ENCODE measurements at regions not wholly inside any gene's neighbourhood (a gene's known extent, or its start where the extent isn't known, plus 50 kb on each side); places are given as distances from the start of the nearest gene placed in this dataset.
"Not testable (repeated sequence)": the region's sequence is repeated elsewhere in the genome, so short reads cannot be mapped to it uniquely, and the experiment has no call there.

DNA sequence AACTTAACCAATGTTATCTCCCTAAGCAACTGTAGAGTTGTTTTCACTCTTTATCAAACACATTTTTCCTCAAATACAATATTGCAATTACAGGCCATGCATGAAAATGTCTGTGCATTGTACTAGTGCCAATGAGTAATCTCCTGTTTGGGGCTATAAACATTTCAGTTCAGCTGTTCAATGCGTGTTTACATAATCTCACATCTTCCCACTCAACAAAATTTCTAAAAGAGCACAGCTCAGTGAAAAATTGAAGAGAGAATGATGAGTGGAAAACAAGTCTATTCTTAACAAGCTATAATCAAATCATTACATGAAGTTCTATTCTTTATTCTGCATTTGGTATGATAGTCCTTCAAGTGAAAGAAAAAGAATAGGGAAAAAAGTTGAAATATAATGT lies 780.5 kb upstream of the CDH9 start:
- no peak for DNase-seq

DNA sequence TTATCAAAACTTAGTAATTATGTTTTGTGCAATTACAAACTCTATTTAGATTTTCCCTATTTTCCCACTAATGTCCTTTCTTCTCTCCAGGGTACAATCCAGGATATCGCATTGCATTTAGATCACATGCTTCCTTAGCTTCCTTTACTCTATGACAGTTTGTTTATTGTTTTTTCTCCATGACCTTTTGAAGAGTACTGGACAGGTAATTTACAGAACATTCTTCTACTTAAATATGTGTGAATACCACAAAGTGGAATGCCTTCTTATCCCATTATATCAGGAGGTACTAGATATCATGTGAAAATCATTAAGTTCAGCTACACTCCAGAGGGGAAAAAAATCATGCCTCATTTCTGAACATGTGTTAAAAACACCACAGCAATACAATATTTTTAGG lies 776.6 kb upstream of the CDH9 start:
- DNase-seq: no peak

DNA sequence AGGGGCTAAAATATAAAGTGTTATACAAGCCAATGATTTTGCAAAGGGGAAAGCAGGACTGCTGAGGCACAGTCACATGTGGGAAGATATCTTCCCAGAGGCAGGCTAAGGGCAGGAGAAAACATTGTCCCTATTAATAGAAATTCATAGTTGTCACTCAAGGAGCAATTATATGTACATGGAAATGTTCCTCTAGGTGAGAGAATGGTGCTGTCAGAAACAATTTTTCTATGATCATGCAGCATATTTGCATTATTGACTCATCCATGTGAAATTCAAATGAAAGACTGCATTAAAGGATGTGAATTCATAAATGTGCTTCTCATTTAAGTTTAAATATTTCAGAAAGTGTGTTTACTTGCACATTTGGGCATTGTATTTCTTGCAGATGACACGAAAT lies 775.9 kb upstream of the CDH9 start:
- DNase-seq: no peak

GRCh38 chr5:27810458-27810857 lies 772.1 kb upstream of the CDH9 start:
- DNase-seq: no peak

DNA sequence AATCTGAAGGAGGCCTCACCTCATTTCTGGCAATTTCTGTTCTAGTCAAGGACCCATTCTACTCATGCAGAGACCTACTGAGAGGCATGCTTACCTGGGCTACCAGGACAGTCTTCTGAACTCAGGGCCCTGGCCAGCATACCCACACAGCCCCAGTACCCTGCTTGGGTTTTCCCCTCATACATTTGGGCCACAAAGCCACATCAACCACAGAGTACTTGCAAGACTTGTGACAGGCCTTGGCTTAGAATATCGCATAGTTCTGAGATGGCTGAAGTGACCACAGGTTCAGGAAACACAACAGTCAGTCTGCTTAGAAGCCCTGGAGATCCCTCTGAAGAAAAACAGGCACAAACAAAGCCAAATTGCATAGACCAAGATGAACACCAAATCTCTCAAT lies 758.8 kb upstream of the CDH9 start:
- no peak for DNase-seq

DNA sequence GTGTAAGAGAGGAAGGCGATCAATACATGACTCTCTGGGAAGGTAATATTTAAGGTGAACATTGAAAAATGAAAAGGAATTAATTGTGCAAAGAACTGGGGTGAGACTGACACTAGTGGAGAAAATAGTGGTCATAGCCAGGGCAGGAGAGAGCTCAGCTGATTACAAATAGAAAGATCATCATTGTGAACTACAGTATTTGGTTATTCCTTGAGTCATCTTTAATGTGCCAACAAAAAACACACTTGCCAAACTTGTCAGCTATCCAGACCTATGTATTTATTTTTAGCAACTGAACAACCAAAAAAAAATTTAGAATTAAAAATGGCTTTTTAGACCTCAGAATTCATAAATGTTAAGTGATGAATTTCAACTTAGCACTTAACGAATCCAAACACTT lies 749.8 kb upstream of the CDH9 start:
- no peak for DNase-seq

DNA sequence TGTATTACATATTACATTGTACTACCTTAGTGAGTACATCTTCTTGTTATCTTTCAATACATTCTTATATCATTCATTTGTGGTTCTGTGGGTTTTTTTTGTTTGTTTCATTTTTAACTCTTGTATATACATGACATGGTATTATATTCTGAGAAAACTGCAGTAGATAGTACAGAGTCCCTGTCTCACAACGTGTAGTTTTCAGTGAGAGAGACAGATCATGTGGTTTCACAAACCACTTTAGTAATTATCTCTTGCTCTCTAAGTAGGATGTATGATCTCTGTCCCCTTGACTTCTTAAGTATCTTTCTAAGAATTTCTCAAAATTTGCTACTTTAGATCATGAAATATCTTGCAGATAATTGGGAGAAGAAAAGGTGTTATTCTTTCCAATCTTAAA lies 745.9 kb upstream of the CDH9 start:
- no peak for DNase-seq

DNA sequence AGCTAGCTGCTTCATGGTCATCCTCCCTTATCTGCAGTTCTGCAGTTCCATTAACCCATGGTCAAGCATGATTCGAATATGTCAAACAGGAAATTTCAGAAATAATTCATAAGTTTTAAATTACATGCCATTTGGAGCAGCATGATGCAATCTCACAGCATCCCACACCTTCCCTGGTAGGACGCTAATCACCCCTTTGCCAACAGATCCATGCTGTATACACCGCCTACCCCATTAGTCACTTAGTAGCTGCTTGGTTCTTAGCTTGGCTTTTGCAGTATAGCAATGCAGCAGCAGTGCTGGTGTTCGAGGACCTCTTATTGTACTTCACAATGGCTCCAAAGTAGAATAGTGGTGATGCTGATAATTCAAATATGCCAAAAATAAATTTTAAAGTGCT lies 739.7 kb upstream of the CDH9 start:
- DNase-seq: no peak

- DNase-seq: no peak
Measured at GRCh38 chr5:27773636-27774035, 735.2 kb upstream of the CDH9 start.

DNA sequence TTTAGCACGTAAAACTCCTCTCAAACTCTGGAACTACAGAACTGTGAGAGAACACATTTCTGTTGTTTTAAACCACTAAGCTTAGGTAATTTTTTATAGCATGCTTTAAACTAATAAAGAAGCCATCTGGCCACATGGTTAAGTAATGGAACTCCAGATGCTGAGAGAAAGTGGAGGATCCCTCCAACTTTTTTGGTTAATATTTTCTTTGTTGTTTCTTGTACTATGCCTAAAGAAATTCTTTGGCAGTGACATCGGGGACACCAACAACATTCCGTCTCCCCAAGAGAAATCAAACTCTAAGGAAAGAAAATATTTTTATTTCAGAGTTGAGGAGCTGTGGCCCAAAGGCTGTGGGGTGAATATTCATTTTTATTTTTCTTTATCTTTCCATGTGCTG lies 734.8 kb upstream of the CDH9 start:
- DNase-seq: no peak

DNA sequence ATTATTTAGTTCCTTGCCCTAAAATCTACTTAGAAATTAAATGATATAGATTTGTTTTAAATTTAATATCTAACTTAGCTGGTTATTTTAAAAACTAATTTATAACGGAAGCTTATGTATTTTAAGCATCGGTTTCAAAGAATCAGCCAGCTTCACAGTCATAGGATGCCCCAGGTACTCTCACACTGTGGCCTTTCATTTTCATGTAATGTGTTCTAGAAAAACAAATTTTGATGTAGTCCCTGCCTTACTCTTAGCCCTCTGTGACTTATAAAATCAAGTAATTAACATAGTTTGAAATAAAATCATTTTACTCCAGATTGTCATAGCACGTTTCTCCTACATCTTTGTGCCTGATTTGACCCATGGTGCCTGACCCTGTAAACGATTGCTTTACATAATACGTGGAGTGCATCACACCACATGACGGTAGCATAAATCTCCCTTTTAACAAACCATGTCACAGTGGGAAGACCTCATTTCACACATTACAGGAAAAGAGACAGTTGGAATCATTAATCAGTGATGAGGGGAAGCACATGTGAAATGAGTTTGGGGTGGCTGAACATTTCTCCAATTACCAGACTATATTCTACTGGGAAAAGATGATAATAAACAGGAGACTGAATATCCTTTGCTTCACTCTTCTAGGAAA lies 731.5 kb upstream of the CDH9 start:
- no peak for DNase-seq

DNA sequence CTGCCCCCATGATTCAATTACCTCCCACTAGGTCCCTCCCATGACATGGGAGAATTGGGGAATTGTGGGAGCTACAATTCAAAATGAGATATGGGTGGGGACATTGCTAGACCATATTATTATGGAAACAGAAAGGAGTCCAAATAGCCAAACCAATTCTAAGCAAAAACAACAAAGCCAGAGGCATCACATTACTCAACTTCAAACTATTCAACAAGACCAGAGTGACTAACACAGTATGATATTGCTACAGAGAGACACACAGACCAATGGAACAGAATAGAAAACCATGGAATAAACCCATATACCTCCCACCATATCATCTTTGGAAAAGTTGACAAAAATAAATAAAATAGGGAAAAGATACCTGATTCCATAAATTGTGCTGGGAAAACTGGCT lies 710.5 kb upstream of the CDH9 start:
- no peak for DNase-seq

DNA sequence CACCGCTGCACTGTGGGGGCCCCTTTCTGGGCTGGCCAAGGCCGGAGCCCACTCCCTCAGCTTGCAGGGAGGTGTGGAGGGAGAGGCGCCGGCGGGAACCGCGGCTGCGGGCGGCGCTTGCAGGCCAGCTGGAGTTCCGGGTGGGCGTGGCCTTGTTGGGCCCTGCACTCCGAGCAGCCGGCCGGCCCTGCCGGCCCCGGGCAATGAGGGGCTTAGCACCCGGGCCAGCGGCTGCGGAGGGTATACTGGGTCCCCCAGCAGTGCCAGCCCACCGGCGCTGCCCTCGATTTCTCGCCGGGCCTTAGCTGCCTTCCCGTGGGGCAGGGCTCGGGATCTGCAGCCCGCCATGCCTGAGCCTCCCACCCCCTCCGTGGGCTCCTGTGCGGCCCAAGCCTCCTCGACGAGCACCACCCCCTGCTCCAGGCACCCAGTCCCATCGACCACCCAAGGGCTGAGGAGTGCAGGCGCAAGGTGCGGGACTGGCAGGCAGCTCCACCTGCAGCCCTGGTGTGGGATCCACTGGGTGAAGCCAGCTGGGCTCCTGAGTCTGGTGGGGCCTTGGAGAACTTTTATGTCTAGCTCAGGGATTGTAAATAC lies 705.1 kb upstream of the CDH9 start:
- not testable (repeated sequence) for DNase-seq

DNA sequence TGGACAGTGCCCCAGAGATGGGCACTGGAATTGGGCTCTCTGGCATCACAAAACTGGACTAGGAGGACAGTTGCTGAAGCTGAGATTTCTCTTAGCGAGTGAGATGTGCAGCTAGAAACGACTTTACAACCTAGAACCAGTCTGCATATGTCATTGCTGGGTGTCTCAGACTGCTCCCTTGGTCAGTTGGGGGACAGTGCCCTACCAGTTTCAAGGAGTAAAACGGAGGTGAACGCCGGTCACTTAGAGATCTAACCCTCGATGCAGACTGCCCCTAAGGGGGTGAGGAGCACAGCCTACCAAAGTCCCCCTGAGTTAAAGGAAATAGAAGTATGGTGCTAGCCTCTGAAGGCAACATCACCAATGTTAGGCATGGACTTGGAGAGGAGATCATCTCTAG lies 704.4 kb upstream of the CDH9 start:
- DNase-seq: no peak

DNA sequence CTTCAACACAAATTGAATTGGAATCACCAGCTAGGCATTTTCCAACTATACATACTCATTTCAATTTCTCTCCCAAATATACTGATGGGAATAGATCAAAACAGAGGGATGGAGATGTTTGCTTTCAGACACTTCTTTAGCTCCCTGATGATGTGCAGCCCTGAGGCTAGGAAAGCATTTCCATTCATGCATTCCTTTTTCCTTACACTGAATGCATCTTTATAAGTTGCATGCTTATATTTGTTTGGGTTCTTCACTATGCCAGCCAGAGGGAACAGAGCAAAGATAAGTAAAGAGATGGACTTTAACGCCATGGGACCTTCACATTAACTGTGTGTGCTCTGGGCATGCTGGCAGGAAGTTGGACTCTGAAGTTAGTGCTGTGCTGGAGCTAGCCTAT lies 696.5 kb upstream of the CDH9 start:
- no peak for DNase-seq

GRCh38 chr5:27733237-27733636 lies 694.9 kb upstream of the CDH9 start:
- DNase-seq: no peak

GRCh38 chr5:27727254-27727653 lies 688.9 kb upstream of the CDH9 start:
- DNase-seq: no peak

DNA sequence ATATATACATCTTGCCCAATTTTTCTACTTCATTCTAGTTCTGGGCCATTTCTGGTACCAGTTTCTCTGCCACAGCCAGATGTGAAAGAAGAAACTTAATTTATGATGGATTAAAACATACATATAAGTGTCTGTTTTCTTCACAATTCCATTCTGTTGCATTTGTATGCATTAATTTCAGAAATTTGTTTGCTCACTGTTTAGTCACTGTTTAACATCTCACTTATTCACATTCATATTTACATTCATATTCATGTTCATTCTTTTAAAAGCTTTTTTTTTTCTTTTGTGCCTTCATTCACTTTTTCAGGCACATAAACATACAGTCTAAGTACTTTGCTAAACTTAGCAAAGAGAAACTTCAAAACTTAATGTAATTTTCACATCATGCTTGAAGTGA lies 684.0 kb upstream of the CDH9 start:
- DNase-seq: no peak

GRCh38 chr5:27708534-27708933 lies 670.1 kb upstream of the CDH9 start:
- DNase-seq: no peak

GRCh38 chr5:27706832-27707231 lies 668.4 kb upstream of the CDH9 start:
- DNase-seq: no peak

GRCh38 chr5:27705661-27706060 lies 667.3 kb upstream of the CDH9 start:
- no peak for DNase-seq

DNA sequence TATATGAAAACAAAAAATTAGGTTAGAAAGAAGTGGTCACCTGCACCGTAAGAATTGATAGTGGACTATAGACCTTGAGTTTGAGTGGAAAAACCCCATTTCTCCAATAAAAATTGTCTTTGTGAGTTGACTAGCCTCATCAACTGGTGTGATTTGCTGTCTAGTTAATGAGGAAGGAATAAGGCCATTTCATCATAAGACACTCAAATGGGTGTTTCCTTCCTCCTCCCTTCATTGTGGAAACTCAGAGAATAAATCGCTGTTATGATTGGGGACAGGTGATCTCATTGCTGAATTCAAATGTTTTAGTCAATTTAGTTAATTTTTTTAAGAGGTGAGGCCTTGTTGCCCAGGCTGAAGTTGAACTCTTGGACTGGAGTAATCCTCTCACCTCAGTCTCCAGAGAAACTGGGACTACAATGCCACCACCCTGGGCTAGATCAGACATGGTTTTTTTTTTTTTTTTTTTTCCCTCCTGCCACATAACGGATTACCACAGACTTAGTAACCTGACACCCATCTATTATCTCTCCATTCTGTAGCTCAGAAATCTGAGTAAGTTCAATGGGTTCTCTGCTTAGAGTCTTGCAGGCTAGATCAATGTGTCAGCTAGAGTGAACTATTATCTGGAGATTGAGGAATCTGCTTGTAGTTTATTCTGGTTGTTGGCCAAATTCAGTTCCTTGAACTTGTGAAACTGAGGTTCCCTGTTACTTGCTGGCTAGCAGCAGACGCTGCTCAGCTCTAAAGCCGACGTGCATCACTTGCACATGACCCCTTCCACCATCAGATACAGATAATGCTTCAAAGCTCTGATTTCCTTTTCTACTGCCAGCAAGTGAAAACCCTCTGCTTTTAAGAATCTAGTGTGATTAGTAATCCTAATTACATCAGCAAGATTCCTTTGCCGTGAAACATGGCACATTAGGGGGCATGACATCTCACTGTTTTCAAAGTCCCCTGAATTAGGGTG lies 663.8 kb upstream of the CDH9 start:
- DNase-seq: no peak

GRCh38 chr5:27700526-27700925 lies 662.1 kb upstream of the CDH9 start:
- no peak for DNase-seq

GRCh38 chr5:27682600-27682999 lies 644.2 kb upstream of the CDH9 start:
- no peak for DNase-seq
